Vagina (tissue), 2 donors: ENCODE measurements at regions not wholly inside any gene's neighbourhood (a gene's known extent, or its start where the extent isn't known, plus 50 kb on each side); places are given as distances from the start of the nearest gene placed in this dataset.

ENCODE experiments used
- CTCF ChIP-seq, 3 experiments: fragments of 450-650 bp in 2 of 3; fragments of 200-600 bp in 1 of 3; sonication (generic) in 1 of 3; IDR thresholded peaks; one replicate each; pipeline ENCODE4 v1.5.1; 2017 to 2019; ENCODE audit warnings: antibody characterized with exemption in 3 of 3, mild to moderate bottlenecking in 2 of 3, moderate library complexity in 2 of 3
- POLR2A ChIP-seq, 2 donors: fragments of 450-650 bp; IDR thresholded peaks; one replicate each; pipeline ENCODE4 v1.6.1; 2017; ENCODE audit warnings: antibody characterized with exemption in 2 of 2, mild to moderate bottlenecking in 2 of 2, moderate library complexity in 2 of 2
- POLR2AphosphoS5 ChIP-seq, 2 donors: sonication (generic); formaldehyde crosslinking; IDR thresholded peaks; one replicate each; pipeline ENCODE4 v1.9.0; 2017; ENCODE audit warnings: antibody characterized with exemption in 2 of 2, mild to moderate bottlenecking in 2 of 2, low read depth in 1 of 2; ENCODE audit not compliant: insufficient read depth in 1 of 2

- TF ChIP-seq POLR2A (IDR thresholded peaks at IDR 0.05) (no peak), CTCF (IDR thresholded peaks at IDR 0.05) (no peak), POLR2AphosphoS5 (IDR thresholded peaks at IDR 0.05; ENCODE audit: insufficient read depth in 1 of 2, low read depth in 1 of 2) (no peak)
Observed at GRCh38 chr6:95204178-95204577, 373.2 kb upstream of the MANEA start.
